ENCODE measurements at regions not wholly inside any gene's neighbourhood (a gene's known extent, or its start where the extent isn't known, plus 50 kb on each side); places are given as distances from the start of the nearest gene placed in this dataset.

DNA sequence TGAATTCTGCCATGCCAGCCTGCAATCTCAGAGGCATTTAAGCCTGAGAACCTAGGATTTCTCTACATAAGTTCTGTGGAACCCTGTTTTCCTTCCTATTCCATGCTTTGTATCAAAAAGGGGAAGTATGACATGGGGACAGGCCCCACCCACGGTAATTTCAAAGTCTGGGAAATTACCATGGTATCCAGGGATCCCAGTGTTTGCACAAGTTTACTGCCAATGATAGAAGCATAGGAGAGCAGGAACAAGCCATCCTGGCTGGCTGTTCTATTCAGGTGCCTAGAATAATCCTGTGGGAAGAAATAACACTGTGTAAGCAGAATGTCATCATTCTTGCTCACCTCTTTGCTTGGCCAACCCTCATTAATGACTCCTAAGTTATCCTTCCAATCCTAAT, 53.8 kb upstream of the ATP1B1 start:
- no peak for DNase-seq

GRCh38 chr1:169053196-169053595, 53.3 kb upstream of the ATP1B1 start:
- no peaks in the 10 kb centered on the region for H3K4me1 ChIP-seq (ENCODE audit: control insufficient read depth, insufficient read depth, low read length)
- Mint-ChIP-seq H3K4me1 (no peaks in the 10 kb centered on the region), H3K36me3 (ENCODE audit: low read depth) (no peaks in the 10 kb centered on the region), H3K4me3 (no peak overlapping the region), H3K27me3 (ENCODE audit: insufficient read depth) (peaks cover 2% of the 10 kb centered on the region), H3K27ac (no peak overlapping the region), H3K9me3 (peaks cover 10% of the 10 kb centered on the region)
- no peak overlapping the region for H3K9ac ChIP-seq (ENCODE audit: extremely low read depth, low read length, poor library complexity, severe bottlenecking)
- no peaks in the 10 kb centered on the region for H3K36me3 ChIP-seq (ENCODE audit: control insufficient read depth, insufficient read depth, low read length)
- no peak overlapping the region for H3K27ac ChIP-seq (ENCODE audit: low read depth, low read length)
- TF ChIP-seq, protein P1, sequence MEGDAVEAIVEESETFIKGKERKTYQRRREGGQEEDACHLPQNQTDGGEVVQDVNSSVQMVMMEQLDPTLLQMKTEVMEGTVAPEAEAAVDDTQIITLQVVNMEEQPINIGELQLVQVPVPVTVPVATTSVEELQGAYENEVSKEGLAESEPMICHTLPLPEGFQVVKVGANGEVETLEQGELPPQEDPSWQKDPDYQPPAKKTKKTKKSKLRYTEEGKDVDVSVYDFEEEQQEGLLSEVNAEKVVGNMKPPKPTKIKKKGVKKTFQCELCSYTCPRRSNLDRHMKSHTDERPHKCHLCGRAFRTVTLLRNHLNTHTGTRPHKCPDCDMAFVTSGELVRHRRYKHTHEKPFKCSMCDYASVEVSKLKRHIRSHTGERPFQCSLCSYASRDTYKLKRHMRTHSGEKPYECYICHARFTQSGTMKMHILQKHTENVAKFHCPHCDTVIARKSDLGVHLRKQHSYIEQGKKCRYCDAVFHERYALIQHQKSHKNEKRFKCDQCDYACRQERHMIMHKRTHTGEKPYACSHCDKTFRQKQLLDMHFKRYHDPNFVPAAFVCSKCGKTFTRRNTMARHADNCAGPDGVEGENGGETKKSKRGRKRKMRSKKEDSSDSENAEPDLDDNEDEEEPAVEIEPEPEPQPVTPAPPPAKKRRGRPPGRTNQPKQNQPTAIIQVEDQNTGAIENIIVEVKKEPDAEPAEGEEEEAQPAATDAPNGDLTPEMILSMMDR (conservative IDR thresholded peaks at IDR 0.05) = no peak
- H3K4me3 ChIP-seq (ENCODE audit: low read length) = no peak overlapping the region
- DNase-seq = no peak
- no peaks in the 10 kb centered on the region for H3K27me3 ChIP-seq (ENCODE audit: control insufficient read depth, insufficient read depth, low read length, poor library complexity, severe bottlenecking)
- H3K9me3 ChIP-seq (ENCODE audit: control insufficient read depth, low read length) = peaks cover 6% of the 10 kb centered on the region
- 95% methylated on average over 4 of the region's 4 CpGs; no CpG with 5 or more reads in 1 of the 2 experiments for WGBS, 2 experiments (ENCODE audit: insufficient coverage in 1 of 2, insufficient read length in 1 of 2)

More for the DNA sequence above, 53.8 kb upstream of the ATP1B1 start:
- H3K27ac ChIP-seq (ENCODE audit: low read depth, low read length) = no peak overlapping the region
- no peaks in the 10 kb centered on the region for H3K27me3 ChIP-seq (ENCODE audit: control insufficient read depth, insufficient read depth, low read length, poor library complexity, severe bottlenecking)
- Mint-ChIP-seq H3K27ac (no peak overlapping the region), H3K9me3 (peaks cover 10% of the 10 kb centered on the region), H3K27me3 (ENCODE audit: insufficient read depth) (peaks cover 2% of the 10 kb centered on the region), H3K4me1 (no peaks in the 10 kb centered on the region), H3K36me3 (ENCODE audit: low read depth) (no peaks in the 10 kb centered on the region), H3K4me3 (no peak overlapping the region)
- no peaks in the 10 kb centered on the region for H3K36me3 ChIP-seq (ENCODE audit: control insufficient read depth, insufficient read depth, low read length)
- TF ChIP-seq, protein P1 (conservative IDR thresholded peaks at IDR 0.05) = no peak
- 71 to 87% methylated on average over 1 of the region's 1 CpG for WGBS, 2 experiments (ENCODE audit: insufficient coverage in 1 of 2, insufficient read length in 1 of 2)
- peaks cover 6% of the 10 kb centered on the region for H3K9me3 ChIP-seq (ENCODE audit: control insufficient read depth, low read length)
- H3K4me3 ChIP-seq (ENCODE audit: low read length) = no peak overlapping the region
- H3K9ac ChIP-seq (ENCODE audit: extremely low read depth, low read length, poor library complexity, severe bottlenecking) = no peak overlapping the region
- H3K4me1 ChIP-seq (ENCODE audit: control insufficient read depth, insufficient read depth, low read length) = no peaks in the 10 kb centered on the region

Data from endodermal cell (in vitro differentiated cells).